Mucosa of stomach (tissue), 1 donor: ENCODE measurements at regions not wholly inside any gene's neighbourhood (a gene's known extent, or its start where the extent isn't known, plus 50 kb on each side); places are given as distances from the start of the nearest gene placed in this dataset.

Source experiments
- H3K27me3 ChIP-seq: one replicate; pipeline ENCODE4 v1.7.0; 2013; ENCODE audit warnings: mild to moderate bottlenecking, low read length; ENCODE audit not compliant: control insufficient read depth, insufficient read depth
- H3K36me3 ChIP-seq: one replicate; pipeline ENCODE4 v1.7.0; 2013; ENCODE audit warnings: low read length; ENCODE audit not compliant: control insufficient read depth, insufficient read depth
- H3K4me1 ChIP-seq: one replicate; pipeline ENCODE4 v1.7.0; 2013; ENCODE audit warnings: mild to moderate bottlenecking, low read length; ENCODE audit not compliant: control insufficient read depth, insufficient read depth
- H3K4me3 ChIP-seq: one replicate; pipeline ENCODE4 v1.7.0; 2013; ENCODE audit warnings: low read length
- H3K9ac ChIP-seq: one replicate; pipeline ENCODE4 v1.7.0; 2013; ENCODE audit warnings: mild to moderate bottlenecking, low read length, moderate library complexity
- H3K9me3 ChIP-seq: one replicate; pipeline ENCODE4 v1.7.0; 2013; ENCODE audit warnings: mild to moderate bottlenecking, low read length, moderate library complexity; ENCODE audit not compliant: control insufficient read depth
- donor health status: Pancreatic carcinoma.

DNA sequence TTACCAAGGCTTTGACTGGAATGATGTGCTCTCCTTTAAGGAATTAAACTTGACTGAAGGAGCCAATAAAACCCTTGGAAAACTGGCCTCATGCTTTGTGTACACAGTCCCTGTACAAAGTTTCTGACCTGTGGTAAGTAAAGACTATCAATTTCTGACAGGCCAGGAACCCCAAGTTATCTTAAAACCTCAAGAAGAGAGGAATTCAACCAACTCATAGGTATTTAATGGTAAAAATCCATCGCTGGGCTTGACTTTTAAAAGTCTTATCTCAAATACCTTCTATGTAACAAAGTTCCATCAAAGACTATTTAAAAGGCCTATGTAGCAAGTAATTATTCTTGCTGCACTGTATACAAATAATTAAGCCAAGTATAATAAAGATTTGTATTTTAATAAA, 103.7 kb upstream of the TENT5D start:
- Histone ChIP-seq H3K36me3 (no peaks in the 10 kb centered on the region), H3K9me3 (no peaks in the 10 kb centered on the region), H3K4me3 (no peak overlapping the region), H3K4me1 (no peaks in the 10 kb centered on the region), H3K27me3 (no peaks in the 10 kb centered on the region), H3K9ac (no peak overlapping the region)

- Histone ChIP-seq H3K9me3 (no peaks in the 10 kb centered on the region), H3K4me3 (no peak overlapping the region), H3K27me3 (no peaks in the 10 kb centered on the region), H3K4me1 (no peaks in the 10 kb centered on the region), H3K36me3 (no peaks in the 10 kb centered on the region), H3K9ac (no peak overlapping the region)
Observed at GRCh38 chrX:80317646-80318045, 102.6 kb upstream of the TENT5D start.

DNA sequence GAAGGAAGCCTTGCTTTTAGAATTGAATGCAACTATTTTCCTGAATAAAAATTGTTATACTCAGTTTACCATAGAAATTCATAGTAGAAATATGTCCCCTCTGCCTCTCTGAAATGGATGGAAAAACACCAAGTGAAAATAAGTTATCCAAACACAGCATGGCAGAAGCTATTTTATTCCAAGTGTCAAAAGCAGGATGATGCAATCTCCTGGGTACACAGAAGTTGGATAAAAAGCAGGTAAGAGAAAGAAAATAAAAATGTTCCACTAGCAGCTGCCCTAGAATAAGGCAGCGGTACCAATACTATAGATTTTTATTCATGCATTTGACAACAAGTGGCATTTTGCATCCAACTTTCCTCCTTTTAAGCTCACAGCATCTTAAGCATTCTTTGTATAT, 89.0 kb upstream of the TENT5D start:
- H3K4me3 ChIP-seq, result no peak overlapping the region
- H3K36me3 ChIP-seq, result no peaks in the 10 kb centered on the region
- H3K27me3 ChIP-seq, result no peaks in the 10 kb centered on the region
- no peaks in the 10 kb centered on the region for H3K4me1 ChIP-seq
- no peak overlapping the region for H3K9ac ChIP-seq
- H3K9me3 ChIP-seq, result no peaks in the 10 kb centered on the region

GRCh38 chrX:80334583-80334982, 85.7 kb upstream of the TENT5D start:
- Histone ChIP-seq H3K4me1 (no peaks in the 10 kb centered on the region), H3K27me3 (no peaks in the 10 kb centered on the region), H3K9ac (peak overlapping the region; percentile 50), H3K9me3 (no peaks in the 10 kb centered on the region), H3K4me3 (peak overlapping the region; percentile 14), H3K36me3 (no peaks in the 10 kb centered on the region)

DNA sequence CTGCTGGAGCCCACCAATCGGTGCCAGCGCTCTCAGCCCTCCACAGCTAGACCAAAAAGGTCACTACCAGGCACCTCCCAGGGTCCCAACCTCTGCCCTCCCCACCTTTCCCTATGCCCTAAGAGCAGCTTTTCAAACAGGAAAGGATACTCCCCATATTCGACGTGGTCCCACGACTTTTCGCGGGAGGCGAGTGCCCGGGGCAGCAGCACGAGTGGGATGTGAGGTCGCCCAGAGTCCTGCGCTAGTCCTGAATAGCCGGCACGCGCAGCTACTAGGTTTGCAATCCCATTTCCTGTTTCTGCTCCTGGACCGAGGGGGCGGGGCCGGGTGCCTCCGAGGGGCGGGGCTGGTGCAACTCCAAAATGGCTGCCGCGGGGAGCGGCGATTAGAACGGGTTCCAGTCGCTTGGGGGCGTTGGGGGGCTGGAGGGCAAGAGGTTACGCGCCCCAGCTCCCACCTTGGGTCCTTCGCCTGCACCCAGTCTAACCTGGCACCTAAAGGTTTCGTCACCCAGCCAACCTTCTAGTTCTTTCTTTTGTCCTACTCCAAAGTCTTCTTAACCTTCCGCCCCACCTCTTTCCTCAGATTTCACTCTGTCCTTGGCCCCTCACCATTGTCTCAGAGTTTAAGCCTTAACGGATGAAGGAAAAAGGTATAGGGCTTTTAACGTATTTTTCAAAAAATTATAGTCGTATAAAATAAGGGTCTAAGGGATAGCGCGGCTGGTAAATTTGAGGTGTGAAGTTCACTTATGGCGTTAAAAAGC, 85.0 kb upstream of the TENT5D start:
- H3K4me3 ChIP-seq, result peak overlapping the region; percentile 14
- no peaks in the 10 kb centered on the region for H3K4me1 ChIP-seq
- H3K36me3 ChIP-seq, result no peaks in the 10 kb centered on the region
- no peaks in the 10 kb centered on the region for H3K27me3 ChIP-seq
- H3K9me3 ChIP-seq, result no peaks in the 10 kb centered on the region
- H3K9ac ChIP-seq, result peak overlapping the region; percentile 50

GRCh38 chrX:80354966-80355465, 65.2 kb upstream of the TENT5D start:
- Histone ChIP-seq H3K9me3 (no peaks in the 10 kb centered on the region), H3K4me3 (no peak overlapping the region), H3K9ac (no peak overlapping the region), H3K4me1 (no peaks in the 10 kb centered on the region), H3K27me3 (no peaks in the 10 kb centered on the region), H3K36me3 (no peaks in the 10 kb centered on the region)
